HG03025 (cell line): ENCODE measurements at regions not wholly inside any gene's neighbourhood (a gene's known extent, or its start where the extent isn't known, plus 50 kb on each side); places are given as distances from the start of the nearest gene placed in this dataset.

Experiments used
- ATAC-seq: cut with Tn5 transposase; IDR thresholded peaks from one replicate; pipeline ENCODE4 v1.9.1; 2021; ENCODE audit warnings: mild to moderate bottlenecking, moderate library complexity; ENCODE audit not compliant: unreplicated experiment, low FRiP score

DNA sequence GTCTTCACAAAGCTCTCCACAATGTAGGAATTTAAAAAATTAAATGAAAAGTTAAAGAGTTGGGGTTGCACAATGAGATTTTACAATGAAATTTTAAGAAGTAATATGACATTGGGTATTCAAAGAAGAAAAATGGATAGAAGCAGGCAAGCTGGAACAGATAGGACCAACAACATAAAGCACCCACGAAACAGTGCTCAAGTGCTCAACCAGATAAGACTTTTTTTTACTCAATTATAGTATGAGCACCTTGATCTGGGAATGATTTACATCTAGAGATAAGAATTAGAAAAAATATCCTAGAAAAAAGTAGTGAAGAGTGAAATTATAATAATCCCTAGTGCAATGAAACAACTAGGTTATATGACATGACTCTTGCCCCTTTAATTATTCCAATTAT is 1670.1 kb upstream of the ACO1 start:
- no peak for ATAC-seq

DNA sequence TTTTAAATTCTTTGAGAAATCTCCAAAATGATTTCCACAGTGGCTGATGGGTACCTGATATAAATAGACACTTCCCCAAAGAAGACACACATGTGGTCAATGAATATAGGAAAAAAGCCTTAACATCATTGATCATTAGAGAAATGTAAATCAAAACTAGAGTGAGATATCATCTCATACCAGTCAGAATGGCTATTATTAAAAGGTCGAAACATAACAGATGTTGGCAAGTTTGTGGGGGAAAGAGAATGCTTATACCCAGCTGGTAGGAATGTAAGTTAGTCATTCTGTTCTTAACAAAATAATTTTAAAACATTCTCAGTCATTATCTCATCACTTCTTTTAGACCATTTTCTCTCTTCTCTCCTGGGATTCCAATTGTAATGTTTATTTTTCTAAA is 1666.0 kb upstream of the ACO1 start:
- ATAC-seq = no peak

DNA sequence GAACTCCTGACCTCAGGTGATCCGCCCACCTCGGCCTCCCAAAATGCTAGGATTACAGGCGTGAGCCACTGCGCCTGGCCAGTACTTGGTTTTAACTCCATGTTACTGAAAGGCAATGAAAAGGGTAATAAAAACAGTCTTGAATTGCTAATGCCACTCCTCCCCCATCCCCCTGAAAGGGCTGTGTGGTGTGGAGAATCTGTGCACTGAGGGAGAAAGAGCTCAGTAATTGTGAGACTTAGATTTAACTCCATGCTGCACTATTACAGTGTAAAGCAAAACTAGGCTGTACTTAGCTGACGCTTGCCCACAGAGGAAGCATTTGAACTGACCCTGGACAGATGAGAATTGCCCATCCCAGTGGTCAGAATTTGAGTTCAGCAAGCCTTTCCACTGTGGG is 1662.4 kb upstream of the ACO1 start:
- ATAC-seq = no peak

DNA sequence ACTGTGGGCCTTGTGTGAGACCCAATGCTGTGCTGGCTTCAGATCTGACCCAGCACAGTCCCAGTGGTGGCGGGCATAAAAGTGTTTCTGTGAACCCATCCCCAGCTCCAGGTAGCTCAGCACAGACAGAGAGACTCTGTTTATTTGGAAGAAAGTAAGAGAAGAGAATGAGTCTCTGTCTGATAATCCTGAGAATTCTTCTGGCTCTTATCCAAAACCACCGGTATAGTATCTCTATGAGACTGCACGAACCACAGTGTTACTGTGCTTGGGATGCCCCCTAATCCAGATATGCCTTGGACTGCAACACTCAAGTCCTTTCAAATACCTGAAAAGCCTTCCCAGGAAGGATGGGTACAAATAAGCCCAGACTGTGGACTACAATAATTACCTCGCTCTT is 1660.8 kb upstream of the ACO1 start:
- ATAC-seq = no peak

DNA sequence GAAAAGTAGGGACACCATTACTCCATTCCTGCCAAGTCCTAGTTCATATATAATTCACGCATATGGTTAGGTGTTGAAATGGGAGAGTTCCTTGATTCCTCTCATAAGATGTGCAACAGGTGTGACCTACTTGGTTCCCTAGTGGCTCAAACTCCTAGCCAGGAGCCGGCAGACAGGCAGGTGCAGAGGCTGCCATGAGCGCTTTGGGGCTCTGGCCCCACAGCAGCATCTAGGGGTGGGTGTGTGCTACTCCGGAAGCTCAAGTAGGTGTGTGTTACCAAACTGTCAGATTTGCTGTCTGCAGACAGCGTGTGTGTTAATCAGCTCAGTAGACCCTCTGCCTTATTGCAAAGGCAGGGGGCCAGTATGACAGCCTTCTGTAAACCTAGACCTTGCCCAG is 1652.4 kb upstream of the ACO1 start:
- ATAC-seq = no peak

DNA sequence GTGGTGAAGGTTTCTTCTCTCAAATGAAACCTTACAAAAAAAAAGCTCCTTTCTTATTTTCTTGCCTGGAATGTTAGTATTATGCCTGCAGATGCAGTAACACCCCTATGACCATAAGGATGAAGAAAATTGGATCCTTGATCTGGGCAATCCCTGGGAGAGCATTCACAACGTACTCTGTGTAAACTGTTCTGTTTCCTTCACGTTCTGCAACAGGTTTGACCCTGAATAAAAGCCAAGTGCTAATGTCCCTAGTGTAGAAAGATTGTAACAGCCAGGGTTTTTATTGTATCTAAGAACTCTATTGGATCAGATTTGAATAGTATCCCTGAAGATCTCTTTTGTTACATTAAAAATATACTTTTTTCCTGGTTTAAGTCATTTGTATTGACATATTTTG is 1639.6 kb upstream of the ACO1 start:
- no peak for ATAC-seq

DNA sequence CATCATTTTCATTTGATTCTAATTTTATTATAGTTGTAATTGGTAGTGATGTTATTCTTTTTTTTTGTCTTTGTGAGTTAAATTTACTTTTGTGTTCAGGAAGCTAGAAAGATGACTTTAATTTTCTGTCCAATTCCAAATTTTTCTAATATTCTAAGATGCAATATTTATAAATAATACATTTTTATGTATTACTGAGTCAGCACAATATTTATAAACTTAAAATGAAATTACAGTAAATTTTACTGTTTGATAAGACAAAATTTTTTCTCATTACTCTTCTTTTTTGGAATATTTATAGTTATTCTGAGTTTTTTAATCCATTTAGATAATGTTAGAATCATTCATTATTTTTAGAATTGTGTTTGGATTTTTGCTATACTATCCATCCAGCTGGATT is 1637.9 kb upstream of the ACO1 start:
- ATAC-seq = no peak

DNA sequence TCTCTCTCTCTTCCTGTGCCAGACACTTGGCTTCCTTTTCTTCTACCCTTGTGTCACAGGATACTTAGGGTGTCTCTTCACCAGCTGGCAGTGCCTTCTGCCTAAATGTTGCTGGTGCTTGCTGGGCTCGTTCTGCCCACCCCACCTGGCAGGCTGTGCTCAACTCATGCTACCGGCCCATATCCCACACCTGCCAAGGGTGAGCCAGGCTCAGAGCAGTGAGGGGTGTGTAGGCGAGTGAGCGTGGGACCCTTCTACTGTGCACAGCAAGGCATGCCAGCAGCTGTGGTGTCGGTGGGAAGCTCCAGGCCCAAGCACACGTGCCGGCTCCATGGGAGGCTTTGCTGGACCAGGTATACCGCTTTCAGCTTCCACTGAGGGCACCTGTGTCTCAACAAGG is 1626.7 kb upstream of the ACO1 start:
- ATAC-seq = no peak

DNA sequence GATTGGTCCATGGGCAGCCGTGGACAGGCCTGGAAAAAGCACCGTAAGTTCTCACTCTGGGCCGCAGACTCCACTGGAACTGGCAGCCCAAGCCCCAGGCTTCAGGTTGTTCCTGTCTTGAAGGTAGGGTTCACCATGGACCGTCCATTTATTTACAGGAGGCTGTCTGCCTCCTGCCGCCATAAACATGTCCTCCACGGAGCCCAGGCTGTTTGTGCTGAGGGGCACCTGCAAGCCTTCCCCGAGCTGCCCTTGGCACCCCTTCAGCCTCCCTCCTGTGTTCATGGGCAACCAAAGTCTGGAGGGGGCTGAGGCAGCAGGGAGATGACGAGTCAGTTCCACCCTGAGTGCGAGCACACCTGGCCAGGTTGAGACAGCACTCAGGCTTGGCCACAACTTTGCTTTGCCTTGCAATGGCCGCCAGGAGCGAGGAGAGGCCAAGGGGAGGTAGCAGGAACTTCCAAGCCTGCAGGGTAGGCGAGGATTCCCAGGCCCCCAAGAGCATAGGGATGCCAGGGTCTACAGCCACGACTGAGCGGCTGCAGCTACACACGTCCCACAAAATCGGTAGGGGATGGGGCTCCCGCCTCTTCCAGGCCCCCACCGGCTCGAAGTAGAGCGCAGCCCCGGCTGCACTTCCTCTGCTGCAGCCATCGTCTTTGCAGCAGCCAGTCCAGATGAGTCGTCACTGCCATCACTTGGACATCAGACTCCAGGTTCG is 1625.6 kb upstream of the ACO1 start:
- ATAC-seq = no peak

DNA sequence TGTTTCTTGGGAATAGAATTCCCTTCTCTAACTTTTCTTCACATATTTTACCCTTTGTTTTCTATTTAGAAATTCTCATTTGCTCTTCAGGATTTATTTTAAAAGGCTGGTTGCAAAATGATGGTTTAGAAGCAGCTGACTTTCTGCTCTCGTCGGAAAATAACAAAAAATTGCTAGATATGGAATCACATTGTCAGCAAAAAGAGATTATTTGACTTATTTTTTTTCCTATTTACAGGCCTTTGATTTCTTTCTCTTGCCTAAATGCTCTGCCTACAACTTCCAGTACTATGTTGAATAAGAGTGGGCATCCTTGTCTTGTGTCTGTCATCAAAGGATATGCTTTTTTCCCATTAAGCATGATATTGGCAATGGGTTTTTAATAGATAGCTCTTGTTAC is 1619.1 kb upstream of the ACO1 start:
- ATAC-seq = no peak

DNA sequence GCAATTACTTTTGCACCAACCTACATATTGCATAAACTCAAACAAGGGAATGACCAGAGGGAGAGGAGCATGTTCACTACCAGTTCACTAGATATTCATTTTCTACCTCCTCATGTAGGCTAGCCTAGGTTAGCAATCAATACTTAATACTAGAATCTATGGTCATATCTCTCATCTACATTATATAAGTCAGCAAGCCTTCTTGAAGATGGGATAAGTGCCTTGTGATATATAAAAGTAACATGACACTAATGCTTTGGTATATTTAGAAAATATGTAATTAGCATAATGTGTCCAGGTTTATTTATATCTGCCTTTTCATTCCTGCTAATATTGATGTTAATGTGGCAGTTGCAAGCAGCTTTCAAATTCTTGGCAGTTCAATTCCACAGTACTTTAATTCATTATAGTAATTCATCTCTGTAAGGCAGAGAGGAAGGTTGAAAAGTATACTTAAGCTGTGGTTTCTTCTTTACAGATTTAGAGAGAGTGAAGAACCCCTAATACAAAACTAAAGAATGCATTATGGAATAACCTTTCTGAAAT is 1613.2 kb upstream of the ACO1 start:
- ATAC-seq = no peak

DNA sequence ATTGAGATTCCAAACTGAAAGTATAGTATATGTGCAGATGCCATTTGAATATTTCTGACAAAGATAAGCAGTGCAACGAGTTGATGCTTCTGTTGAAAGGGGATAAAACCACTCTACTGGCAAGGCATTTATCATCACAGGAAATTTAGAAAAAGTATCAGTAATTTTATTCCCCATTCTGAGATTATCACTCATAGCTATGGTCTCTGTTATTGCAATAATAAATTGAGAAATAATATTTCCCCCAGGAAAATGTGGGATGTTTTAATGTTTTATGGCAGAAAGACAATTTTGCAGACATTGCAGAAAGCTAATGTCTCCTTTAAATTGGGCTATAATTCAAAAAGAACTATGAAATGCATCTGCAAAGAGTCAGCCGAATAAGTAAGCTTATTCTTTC is 1612.7 kb upstream of the ACO1 start:
- no peak for ATAC-seq

DNA sequence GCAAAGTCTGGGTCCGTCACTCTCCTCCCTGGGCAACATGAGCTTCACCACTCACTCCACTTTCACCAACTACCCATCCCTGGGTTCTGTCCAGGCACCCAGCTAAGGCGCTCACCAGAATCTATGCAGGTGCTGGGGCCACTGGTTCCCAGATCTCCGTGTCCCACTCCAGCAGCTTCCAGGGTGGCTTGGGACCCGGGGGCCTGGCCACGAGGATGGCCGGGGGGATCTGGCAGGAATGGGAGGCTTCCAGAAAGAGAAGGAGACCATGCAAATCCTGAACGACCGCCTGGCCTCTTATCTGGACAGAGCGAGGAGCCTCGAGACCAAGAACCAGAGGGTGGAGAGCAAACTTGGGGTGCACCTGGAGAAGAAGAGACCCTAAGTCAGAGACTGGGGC is 1611.0 kb upstream of the ACO1 start:
- no peak for ATAC-seq

DNA sequence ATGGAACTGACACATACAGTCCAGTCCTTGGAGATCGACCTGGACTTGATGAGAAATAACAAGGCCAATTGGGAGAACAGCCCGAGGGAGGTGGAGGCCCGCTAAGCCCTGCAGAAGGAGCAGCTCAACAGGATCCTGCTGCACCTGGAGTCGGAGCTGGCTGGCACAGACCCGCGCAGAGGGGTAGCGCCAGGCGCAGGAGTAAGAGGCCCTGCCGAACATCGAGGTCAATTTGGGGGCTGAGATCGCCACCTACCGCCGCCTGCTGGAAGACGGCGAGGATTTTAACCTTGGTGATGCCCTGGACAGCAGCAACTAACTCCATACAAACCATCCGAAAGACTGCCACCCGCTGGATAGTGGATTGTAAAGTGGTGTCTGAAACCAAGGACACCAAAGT is 1610.1 kb upstream of the ACO1 start:
- ATAC-seq = no peak

DNA sequence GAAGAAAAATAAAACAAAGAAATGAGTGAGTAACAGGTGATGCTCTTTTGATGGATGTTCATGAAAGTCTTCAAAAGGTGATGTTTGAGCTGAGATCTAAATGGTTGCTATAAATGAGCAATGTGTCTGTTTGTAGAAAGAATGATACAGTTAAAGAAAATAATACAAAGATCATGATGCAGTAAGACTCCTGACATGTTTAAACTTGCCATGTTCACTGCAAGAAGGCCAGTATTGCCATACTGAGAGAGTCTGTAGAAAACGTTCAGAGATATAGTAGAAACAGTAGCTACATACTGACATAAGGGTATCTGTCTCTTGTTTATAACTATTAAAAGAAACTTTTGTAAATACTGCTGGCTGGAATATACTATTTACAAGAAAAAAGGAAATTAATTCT is 1609.2 kb upstream of the ACO1 start:
- no peak for ATAC-seq

DNA sequence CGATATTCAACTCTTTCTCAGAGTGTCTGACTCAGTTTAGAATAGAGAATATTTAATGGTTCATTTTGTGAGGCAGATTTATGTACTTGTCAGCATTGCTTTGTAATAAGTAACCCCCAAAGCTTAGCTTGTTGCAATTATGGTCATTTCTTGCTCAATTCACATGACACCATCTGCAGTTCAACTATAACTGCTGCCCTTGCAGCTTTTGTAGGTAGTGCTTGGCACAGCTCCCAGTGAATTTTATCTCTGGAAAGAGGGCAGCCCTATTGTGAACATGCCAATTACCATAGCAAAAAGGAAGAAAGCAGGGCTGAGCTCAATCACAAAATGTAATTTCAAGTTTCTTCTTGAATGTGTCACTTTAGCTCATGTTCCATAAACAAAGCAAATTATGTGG is 1587.7 kb upstream of the ACO1 start:
- no peak for ATAC-seq

DNA sequence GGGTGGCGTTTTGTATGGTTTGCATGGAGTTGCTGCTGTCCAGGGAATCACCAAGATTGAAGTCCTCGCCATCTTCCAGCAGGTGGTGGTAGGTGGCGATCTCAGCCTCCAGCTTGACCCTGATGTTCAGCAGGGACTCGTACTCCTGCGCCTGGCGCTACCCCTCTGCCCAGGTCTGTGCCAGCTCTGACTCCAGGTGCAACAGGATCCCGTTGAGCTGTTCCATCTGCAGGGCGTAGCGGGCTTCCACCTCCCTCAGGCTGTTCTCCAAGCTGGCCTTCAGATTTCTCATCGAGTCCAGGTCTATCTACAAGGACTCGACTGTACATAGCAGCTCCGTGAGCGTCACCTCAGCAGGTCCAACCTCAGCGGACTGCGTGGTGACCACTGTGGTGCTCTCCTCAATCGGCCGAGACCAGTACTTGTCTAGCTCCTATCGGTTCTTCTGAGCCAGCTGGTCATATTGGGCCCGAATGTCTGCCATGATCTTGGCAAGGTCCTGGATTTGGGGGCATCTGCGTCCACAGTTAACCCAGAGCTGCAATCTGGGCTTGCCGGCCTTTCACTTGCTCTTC is 1584.8 kb upstream of the ACO1 start:
- no peak for ATAC-seq

DNA sequence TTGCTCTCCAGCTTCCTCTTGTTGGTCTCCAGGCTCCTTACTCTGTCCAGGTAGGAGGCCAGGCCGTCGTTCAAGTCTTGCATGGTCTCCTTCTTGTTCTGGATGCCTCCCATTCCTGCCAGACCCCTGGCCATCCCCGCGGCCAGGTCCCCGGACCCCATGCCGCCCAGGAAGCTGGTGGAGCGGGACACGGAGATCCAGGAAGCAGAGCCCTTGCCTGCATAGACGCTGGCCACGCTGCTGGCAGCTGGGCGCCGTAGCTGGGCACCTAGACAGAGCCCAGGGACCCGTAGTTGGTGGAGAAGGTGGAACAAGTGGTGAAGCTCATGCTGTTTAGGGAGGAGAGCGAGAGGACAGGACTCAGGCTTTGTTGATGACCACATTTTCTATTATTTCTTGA is 1584.0 kb upstream of the ACO1 start:
- no peak for ATAC-seq

DNA sequence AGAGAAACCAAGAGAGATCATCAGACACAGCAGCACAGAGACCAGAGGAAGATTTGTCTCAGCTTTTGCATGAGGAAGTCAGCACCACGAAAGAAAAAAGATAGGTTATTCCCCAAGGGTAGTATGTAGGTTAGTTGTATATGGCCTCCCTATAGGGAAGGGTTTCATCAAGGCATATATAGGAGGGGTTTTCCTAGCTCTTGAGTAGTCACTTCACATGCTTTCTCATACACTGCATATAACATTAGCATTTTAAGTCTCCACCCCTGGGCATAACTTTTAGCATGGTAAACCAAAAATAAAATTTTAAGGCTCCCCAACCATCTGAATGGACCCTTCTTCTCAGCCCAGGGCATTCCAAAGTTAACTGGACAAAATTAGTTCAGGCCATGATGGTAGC is 1571.6 kb upstream of the ACO1 start:
- ATAC-seq = no peak

DNA sequence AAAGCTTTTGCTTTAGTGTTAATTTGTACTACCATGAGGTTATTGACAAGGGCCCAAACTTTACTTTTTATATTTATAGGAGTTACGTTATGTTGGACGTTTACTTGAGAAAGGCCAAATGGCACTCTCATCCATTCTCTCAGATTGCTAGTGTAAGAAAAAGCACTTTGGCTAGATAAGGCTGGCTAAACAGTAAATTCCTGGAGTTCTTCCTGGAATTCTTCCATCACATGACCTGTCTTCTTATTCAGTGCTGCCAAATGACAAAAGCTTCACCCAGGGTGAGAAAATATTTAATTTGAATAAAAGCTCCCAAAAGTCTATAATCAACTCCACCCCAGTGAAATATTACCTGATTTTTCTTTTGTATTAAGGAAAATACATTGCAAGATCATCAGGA is 1568.9 kb upstream of the ACO1 start:
- ATAC-seq = no peak

DNA sequence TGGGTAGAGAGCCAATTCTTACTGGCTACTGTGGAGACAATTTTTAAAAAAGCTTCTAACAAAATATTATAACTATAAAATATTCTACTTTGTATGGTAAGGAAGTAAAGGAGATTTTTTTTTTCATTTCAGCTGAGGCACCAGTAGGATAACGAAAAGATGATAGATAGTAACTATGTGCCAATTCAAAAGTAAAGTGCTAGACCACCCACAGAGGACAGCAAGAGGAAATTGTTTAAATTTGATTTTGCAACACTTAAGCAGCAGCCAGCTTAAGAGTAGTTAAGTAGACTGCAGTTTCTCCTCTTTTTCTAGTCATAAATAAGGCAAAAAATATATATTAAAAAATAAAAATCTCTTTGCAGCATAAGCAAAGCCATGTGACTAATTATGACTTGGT is 1539.3 kb upstream of the ACO1 start:
- no peak for ATAC-seq

DNA sequence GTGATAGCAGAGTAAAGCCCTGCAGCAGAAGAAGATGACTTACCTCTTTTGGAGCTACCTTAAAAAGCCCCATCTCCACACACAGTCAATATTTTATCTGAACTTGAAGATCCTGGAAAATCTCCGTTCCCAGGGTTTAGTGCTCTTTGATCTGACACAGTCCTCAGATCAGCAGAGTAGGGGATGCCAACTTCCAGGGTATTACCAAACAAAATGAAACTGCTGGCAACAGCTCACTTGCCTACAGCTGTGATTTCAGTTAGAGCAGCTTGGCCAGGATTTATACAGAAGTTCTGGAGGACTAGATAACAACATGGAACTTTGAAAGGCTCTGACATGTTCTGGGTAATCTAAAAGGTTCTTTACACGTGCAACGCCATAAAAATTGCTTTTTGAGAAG is 1537.8 kb upstream of the ACO1 start:
- ATAC-seq = no peak

DNA sequence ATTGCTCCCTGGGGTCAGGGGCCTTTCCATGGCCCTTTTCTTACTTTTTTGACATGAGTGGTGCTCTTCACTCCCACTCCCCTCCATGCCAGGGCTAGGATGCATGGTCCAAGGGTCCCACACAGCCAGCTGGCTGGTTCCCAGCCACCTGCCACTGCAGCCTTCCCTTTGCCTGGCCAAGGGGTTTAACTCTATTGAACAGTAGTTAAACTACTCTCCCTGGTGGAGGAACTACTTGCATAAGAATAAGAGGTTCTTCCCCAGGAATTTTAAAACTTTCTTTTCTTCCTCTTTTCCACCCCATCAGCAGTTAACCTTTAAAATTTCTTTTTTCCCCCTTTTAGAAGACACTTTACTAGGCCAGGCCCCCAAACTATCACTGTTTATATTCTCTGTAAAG is 1532.8 kb upstream of the ACO1 start:
- no peak for ATAC-seq
